Transverse colon (tissue), 3 donors: ENCODE measurements at regions not wholly inside any gene's neighbourhood (a gene's known extent, or its start where the extent isn't known, plus 50 kb on each side); places are given as distances from the start of the nearest gene placed in this dataset.

Source experiments
- EP300 ChIP-seq: sonication (generic); formaldehyde crosslinking; IDR thresholded peaks from one replicate; pipeline ENCODE4 v1.6.1; 2017; ENCODE audit warnings: antibody characterized with exemption, low read depth
- TF ChIP-seq, protein P1 (sequence below), 5 experiments: fragments of 200-600 bp in 3 of 5; fragments of 450-650 bp in 2 of 5; sonication (generic) in 3 of 5; IDR thresholded peaks; 1 replicate in 2 of 5; 2 replicates in 3 of 5; pipeline ENCODE4 v1.5.1; 2016 to 2017; ENCODE audit warnings: antibody characterized with exemption in 5 of 5, inconsistent platforms in 3 of 5, mild to moderate bottlenecking in 2 of 5, moderate library complexity in 1 of 5

DNA sequence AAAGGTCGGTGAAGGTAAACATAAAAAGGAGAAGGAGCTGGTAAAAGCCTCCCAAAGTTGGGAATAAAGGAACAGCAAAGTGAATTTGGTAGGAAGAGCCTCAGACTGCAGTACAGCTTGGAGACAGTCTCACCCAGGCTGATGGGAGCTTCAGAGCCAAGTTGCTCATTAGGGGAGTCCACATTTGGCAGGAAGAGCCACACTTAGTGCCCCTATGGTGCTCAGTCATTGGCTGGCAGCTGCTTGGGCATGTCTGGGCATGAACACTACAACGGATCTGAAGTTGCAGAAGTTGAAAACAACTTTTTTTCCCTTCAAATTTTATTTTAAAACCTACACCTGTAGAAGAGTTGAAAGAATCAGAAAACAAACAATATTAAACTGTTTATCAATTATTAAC is 2497.3 kb downstream of the ARAP2 start:
- TF ChIP-seq EP300: no peak
- TF ChIP-seq, protein P1, sequence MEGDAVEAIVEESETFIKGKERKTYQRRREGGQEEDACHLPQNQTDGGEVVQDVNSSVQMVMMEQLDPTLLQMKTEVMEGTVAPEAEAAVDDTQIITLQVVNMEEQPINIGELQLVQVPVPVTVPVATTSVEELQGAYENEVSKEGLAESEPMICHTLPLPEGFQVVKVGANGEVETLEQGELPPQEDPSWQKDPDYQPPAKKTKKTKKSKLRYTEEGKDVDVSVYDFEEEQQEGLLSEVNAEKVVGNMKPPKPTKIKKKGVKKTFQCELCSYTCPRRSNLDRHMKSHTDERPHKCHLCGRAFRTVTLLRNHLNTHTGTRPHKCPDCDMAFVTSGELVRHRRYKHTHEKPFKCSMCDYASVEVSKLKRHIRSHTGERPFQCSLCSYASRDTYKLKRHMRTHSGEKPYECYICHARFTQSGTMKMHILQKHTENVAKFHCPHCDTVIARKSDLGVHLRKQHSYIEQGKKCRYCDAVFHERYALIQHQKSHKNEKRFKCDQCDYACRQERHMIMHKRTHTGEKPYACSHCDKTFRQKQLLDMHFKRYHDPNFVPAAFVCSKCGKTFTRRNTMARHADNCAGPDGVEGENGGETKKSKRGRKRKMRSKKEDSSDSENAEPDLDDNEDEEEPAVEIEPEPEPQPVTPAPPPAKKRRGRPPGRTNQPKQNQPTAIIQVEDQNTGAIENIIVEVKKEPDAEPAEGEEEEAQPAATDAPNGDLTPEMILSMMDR (IDR thresholded peaks at IDR 0.05): no peak
